Chondrocyte (in vitro differentiated cells): ENCODE measurements at regions not wholly inside any gene's neighbourhood (a gene's known extent, or its start where the extent isn't known, plus 50 kb on each side); places are given as distances from the start of the nearest gene placed in this dataset.

Experiments used
- DNase-seq: peaks from one replicate; pipeline ENCODE4 v3.0.0; 2021; ENCODE audit warnings: mixed read lengths, low spot score
- H3K27ac Mint-ChIP-seq: one replicate; pipeline ENCODE4 v1.8.0; 2021; ENCODE audit warnings: mild to moderate bottlenecking, moderate library complexity, mixed read lengths; ENCODE audit not compliant: unreplicated experiment
- H3K27me3 Mint-ChIP-seq: 2 replicates; pipeline ENCODE4 v1.8.0; 2021; ENCODE audit warnings: low read depth, mixed read lengths
- H3K36me3 Mint-ChIP-seq: 2 replicates; pipeline ENCODE4 v1.8.0; 2021; ENCODE audit warnings: low read depth, mixed read lengths
- H3K4me1 Mint-ChIP-seq: 2 replicates; pipeline ENCODE4 v1.8.0; 2021; ENCODE audit warnings: low read depth, mild to moderate bottlenecking, mixed read lengths
- H3K4me3 Mint-ChIP-seq: one replicate; pipeline ENCODE4 v1.8.0; 2021; ENCODE audit warnings: mild to moderate bottlenecking, moderate library complexity, mixed read lengths; ENCODE audit not compliant: unreplicated experiment
- H3K9me3 Mint-ChIP-seq: 2 replicates; pipeline ENCODE4 v1.8.0; 2021; ENCODE audit warnings: low read depth, mixed read lengths
- TF ChIP-seq, protein P1 (sequence below): fragments of 200-600 bp; sonication (generic); IDR thresholded peaks from 2 replicates; pipeline ENCODE4 v1.5.0; 2021; ENCODE audit warnings: antibody characterized with exemption, mild to moderate bottlenecking, moderate library complexity

DNA sequence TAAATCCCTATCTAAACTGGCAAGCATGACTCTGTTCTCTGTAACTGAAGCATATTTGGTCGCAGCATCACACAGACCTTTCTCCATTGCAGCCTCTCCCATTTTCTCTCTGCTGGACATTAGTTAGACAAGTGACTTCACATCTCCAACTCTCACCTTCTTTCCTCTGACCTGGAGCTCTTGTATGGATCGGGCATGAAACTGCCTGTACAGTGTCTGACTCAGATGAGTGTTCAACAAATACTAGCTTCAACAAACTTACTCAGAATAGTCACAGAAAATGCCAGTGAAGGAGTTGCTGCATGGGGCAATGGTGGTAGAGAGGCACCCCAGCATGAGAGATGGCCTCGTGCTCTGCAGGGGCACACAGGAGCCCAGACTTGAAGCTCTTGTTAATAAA, 104.7 kb upstream of the COPS8 start:
- Mint-ChIP-seq H3K36me3 (peaks cover 7% of the 10 kb centered on the region), H3K27ac (no peak overlapping the region), H3K27me3 (peaks cover 5% of the 10 kb centered on the region), H3K4me1 (no peaks in the 10 kb centered on the region), H3K9me3 (peaks cover 27% of the 10 kb centered on the region), H3K4me3 (no peak overlapping the region)
- TF ChIP-seq, protein P1, sequence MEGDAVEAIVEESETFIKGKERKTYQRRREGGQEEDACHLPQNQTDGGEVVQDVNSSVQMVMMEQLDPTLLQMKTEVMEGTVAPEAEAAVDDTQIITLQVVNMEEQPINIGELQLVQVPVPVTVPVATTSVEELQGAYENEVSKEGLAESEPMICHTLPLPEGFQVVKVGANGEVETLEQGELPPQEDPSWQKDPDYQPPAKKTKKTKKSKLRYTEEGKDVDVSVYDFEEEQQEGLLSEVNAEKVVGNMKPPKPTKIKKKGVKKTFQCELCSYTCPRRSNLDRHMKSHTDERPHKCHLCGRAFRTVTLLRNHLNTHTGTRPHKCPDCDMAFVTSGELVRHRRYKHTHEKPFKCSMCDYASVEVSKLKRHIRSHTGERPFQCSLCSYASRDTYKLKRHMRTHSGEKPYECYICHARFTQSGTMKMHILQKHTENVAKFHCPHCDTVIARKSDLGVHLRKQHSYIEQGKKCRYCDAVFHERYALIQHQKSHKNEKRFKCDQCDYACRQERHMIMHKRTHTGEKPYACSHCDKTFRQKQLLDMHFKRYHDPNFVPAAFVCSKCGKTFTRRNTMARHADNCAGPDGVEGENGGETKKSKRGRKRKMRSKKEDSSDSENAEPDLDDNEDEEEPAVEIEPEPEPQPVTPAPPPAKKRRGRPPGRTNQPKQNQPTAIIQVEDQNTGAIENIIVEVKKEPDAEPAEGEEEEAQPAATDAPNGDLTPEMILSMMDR, result no peak
- no peak for DNase-seq

DNA sequence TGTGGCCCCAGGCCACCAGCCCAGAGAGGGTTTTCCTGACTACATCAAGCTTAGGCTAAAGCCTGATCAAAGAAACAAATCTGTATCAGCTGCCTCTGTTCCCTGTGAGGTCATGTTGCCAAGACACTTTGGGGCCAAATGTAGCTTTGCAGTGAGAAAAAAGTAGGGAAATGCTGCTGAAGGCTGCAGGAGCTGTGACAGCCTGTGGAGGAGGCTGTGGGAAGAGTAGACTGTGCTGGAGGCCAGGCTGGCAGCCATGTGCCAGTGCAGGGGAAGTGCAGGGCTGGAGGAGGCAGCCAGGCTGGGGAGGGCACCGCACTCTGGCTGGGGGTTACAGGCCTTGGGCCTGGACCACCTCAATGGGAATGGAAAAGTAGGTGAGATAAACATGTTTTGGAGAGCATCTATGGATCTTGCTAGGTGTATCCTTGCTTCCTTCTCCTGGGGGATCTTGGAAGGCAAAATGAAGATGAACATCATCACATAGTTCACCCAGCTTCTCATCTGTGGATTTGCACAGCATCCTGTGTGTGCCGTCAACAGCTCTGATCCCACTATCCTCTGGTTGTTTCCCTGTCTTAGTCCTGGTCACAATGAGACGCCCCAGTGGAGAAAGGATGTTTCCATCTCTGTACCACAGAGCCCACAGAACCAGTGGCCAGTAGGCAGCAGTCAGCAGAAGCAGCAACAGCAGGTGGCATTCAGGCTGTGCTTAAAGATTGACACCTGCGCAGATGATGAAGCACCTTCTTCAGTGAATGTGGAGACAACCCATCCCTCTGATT, 103.8 kb upstream of the COPS8 start:
- no peak overlapping the region for H3K4me3 Mint-ChIP-seq

DNA sequence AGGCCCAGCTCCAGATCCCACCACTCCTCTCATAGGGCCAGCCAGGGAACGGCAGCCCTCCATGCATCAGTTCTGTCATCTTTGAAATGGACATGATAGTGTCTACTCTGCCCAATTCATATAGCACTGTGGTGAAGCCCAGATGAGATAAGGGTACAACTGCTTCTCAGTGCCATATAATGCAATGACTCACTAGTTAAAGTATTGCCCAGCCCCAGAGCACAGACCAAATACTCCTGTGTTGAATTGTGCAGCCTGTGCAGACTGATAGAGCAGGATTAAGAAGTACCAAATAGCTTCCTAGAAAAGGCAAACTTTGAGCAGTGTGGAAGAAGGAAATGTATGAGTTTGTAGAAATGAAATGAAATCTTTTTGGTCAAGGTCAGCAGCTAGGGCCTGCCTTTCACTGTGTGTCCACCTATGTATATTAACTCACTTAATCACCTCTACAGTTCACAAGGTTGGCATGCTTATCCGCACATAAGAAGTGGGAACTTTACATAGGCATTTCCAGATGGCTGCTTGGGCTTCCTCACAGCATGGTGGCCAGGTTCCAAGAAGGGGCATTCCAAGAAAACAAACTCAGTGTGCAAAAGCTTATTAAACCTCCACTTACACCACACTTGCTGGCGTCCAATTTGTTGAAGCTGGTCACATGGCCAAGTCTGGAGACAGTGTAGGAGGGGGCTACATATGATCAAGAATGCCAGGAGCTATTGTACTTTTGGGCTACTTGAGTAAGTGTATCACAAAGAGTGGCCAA, 102.8 kb upstream of the COPS8 start:
- Mint-ChIP-seq H3K27ac (no peak overlapping the region), H3K27me3 (peaks cover 7% of the 10 kb centered on the region), H3K9me3 (peaks cover 27% of the 10 kb centered on the region), H3K4me3 (no peak overlapping the region), H3K36me3 (peaks cover 7% of the 10 kb centered on the region), H3K4me1 (no peaks in the 10 kb centered on the region)
- DNase-seq, result no peak
- TF ChIP-seq, protein P1, result no peak

More for the DNA sequence above, 103.8 kb upstream of the COPS8 start:
- H3K27me3 Mint-ChIP-seq, result peaks cover 7% of the 10 kb centered on the region
- DNase-seq, result no peak
- TF ChIP-seq, protein P1, result no peak
- peaks cover 27% of the 10 kb centered on the region for H3K9me3 Mint-ChIP-seq
- H3K4me1 Mint-ChIP-seq, result no peaks in the 10 kb centered on the region
- no peak overlapping the region for H3K27ac Mint-ChIP-seq
- peaks cover 7% of the 10 kb centered on the region for H3K36me3 Mint-ChIP-seq

DNA sequence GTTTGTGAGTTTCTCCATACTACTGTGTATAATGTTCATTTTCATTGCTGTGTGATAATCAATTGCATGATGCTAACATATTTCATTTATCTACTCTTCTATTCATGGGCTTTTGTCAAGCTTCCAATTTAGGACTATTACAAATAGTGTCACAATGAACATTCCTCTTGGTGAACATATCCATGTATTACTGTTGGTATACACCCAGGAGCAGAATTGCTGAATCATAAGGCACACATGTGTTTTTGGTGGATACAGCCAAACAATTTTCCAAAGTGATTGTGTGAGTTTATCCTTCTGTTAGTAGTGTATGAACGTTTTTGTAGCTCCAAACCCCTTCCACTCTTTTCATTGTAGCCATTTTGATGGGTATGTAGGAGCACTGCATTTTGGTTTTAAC, 101.6 kb upstream of the COPS8 start:
- Mint-ChIP-seq H3K27ac (no peak overlapping the region), H3K9me3 (peaks cover 27% of the 10 kb centered on the region), H3K36me3 (peaks cover 7% of the 10 kb centered on the region), H3K27me3 (peaks cover 10% of the 10 kb centered on the region), H3K4me1 (no peaks in the 10 kb centered on the region), H3K4me3 (no peak overlapping the region)
- no peak for DNase-seq
- TF ChIP-seq, protein P1, result no peak

DNA sequence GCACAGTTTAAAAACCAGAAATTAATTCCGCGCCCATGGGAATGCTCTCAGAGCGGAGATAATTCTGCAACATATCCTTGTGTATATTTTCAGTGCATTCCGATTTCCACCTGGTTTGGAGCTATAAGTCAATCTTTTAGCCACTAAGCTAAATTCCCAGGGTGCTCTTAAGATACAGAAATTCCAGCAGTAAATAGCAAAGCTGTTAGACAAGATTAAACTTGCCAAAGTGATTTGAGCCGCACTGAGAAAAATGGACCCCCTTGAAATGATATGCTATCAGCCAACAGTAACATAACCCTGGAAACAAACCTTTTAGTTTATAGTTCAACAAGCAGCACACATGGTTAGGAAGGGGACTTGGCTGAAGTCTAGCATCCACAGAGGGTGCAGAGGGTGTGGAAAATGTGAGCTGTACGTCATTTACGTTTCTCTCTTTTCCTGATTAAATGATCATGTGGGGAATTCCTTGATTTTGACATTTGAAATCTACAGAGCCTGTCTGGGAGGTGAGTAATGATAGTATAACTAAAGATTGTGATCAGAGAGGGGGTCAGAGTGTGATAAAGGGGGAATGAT, 99.8 kb upstream of the COPS8 start:
- TF ChIP-seq, protein P1, result no peak
- H3K27ac Mint-ChIP-seq, result no peak overlapping the region
- no peaks in the 10 kb centered on the region for H3K4me1 Mint-ChIP-seq
- H3K36me3 Mint-ChIP-seq, result peaks cover 7% of the 10 kb centered on the region
- H3K4me3 Mint-ChIP-seq, result no peak overlapping the region
- peaks cover 27% of the 10 kb centered on the region for H3K9me3 Mint-ChIP-seq
- H3K27me3 Mint-ChIP-seq, result peaks cover 5% of the 10 kb centered on the region
- no peak for DNase-seq
